NT2/D1 (cell line): ENCODE measurements at regions not wholly inside any gene's neighbourhood (a gene's known extent, or its start where the extent isn't known, plus 50 kb on each side); places are given as distances from the start of the nearest gene placed in this dataset.

Source experiments
- DNase-seq: peaks from one replicate; pipeline ENCODE4 v3.0.0-alpha.2; 2011; ENCODE audit warnings: low read depth, low spot score
- H3K27me3 ChIP-seq: 2 replicates; pipeline ENCODE4 v1.6.0; 2011; ENCODE audit warnings: mild to moderate bottlenecking; ENCODE audit not compliant: insufficient read length, insufficient read depth
- H3K36me3 ChIP-seq: 2 replicates; pipeline ENCODE4 v1.6.1; 2011; ENCODE audit warnings: mild to moderate bottlenecking, low read length, mixed read lengths; ENCODE audit not compliant: insufficient read depth, insufficient read length
- H3K4me1 ChIP-seq: 2 replicates; pipeline ENCODE4 v1.5.1; 2011; ENCODE audit not compliant: insufficient read depth, insufficient read length
- H3K4me3 ChIP-seq: 2 replicates; pipeline ENCODE4 v1.5.1; 2011; ENCODE audit warnings: low read depth; ENCODE audit not compliant: insufficient read length
- H3K9ac ChIP-seq: 2 replicates; pipeline ENCODE4 v1.6.0; 2011; ENCODE audit warnings: low read depth; ENCODE audit not compliant: insufficient read length
- H3K9me3 ChIP-seq: 2 replicates; pipeline ENCODE4 v1.5.1; 2011; ENCODE audit warnings: mild to moderate bottlenecking, low read length; ENCODE audit not compliant: insufficient read depth
- SUZ12 ChIP-seq: IDR thresholded peaks from 2 replicates; pipeline ENCODE4 v1.6.1; 2011; ENCODE audit not compliant: insufficient read length, insufficient read depth; ENCODE audit errors: extremely low read depth
- YY1 ChIP-seq: IDR thresholded peaks from 2 replicates; pipeline ENCODE4 v1.6.1; 2011; ENCODE audit not compliant: insufficient read length, insufficient read depth
- ZNF274 ChIP-seq: IDR thresholded peaks from 2 replicates; pipeline ENCODE4 v1.6.1; 2011; ENCODE audit warnings: mild to moderate bottlenecking, low read depth, low read length

GRCh38 chr21:35895598-35895997 is 164.7 kb downstream of the SETD4 start:
- no peak for DNase-seq
- no peak for TF ChIP-seq ZNF274
- no peak for TF ChIP-seq SUZ12
- no peak for TF ChIP-seq YY1
- no peaks in the 10 kb centered on the region for H3K36me3 ChIP-seq
- no peaks in the 10 kb centered on the region for H3K27me3 ChIP-seq
- peaks cover 17% of the 10 kb centered on the region for H3K9me3 ChIP-seq
- H3K9ac ChIP-seq = no peak overlapping the region
- no peaks in the 10 kb centered on the region for H3K4me1 ChIP-seq
- no peak overlapping the region for H3K4me3 ChIP-seq

GRCh38 chr21:35893156-35893555 is 167.2 kb downstream of the SETD4 start:
- Histone ChIP-seq H3K36me3 (no peaks in the 10 kb centered on the region), H3K4me1 (no peaks in the 10 kb centered on the region), H3K9me3 (peaks cover 17% of the 10 kb centered on the region), H3K4me3 (no peak overlapping the region), H3K27me3 (no peaks in the 10 kb centered on the region), H3K9ac (no peak overlapping the region)
- TF ChIP-seq ZNF274 (no peak), YY1 (no peak), SUZ12 (no peak)
- DNase-seq = no peak

- H3K4me3 ChIP-seq = no peak overlapping the region
- no peak for DNase-seq
Measured at GRCh38 chr21:35886887-35887286, 173.4 kb downstream of the SETD4 start.

GRCh38 chr21:35885942-35886541 is 174.3 kb downstream of the SETD4 start:
- Histone ChIP-seq H3K9ac (no peak overlapping the region), H3K27me3 (no peaks in the 10 kb centered on the region), H3K4me3 (no peak overlapping the region), H3K9me3 (no peaks in the 10 kb centered on the region), H3K4me1 (no peaks in the 10 kb centered on the region), H3K36me3 (no peaks in the 10 kb centered on the region)
- TF ChIP-seq SUZ12 = no peak
- no peak for DNase-seq

More at GRCh38 chr21:35886887-35887286, 173.4 kb downstream of the SETD4 start:
- Histone ChIP-seq H3K27me3 (no peaks in the 10 kb centered on the region), H3K4me1 (no peaks in the 10 kb centered on the region), H3K9me3 (no peaks in the 10 kb centered on the region), H3K9ac (no peak overlapping the region), H3K36me3 (no peaks in the 10 kb centered on the region)
- no peak for TF ChIP-seq ZNF274
- no peak for TF ChIP-seq YY1
- TF ChIP-seq SUZ12 = no peak

GRCh38 chr21:35882791-35883240 is 177.5 kb downstream of the SETD4 start:
- Histone ChIP-seq H3K4me3 (no peak overlapping the region), H3K27me3 (no peaks in the 10 kb centered on the region), H3K36me3 (no peaks in the 10 kb centered on the region), H3K9ac (no peak overlapping the region), H3K9me3 (no peaks in the 10 kb centered on the region), H3K4me1 (no peaks in the 10 kb centered on the region)
- DNase-seq = peak; percentile 15
- TF ChIP-seq SUZ12 (no peak), YY1 (no peak), ZNF274 (no peak)

GRCh38 chr21:35873441-35873840 is 186.9 kb downstream of the SETD4 start:
- no peaks in the 10 kb centered on the region for H3K27me3 ChIP-seq
- no peak for DNase-seq
- H3K4me1 ChIP-seq = no peaks in the 10 kb centered on the region
- H3K9ac ChIP-seq = no peak overlapping the region
- TF ChIP-seq SUZ12 = no peak
- no peak for TF ChIP-seq YY1
- TF ChIP-seq ZNF274 = no peak
- H3K36me3 ChIP-seq = no peaks in the 10 kb centered on the region
- peaks cover 12% of the 10 kb centered on the region; the same call in 1 of the 2 replicates for H3K9me3 ChIP-seq
- no peak overlapping the region for H3K4me3 ChIP-seq

- no peak for DNase-seq
- no peak overlapping the region for H3K9ac ChIP-seq
- TF ChIP-seq ZNF274 (no peak), SUZ12 (no peak), YY1 (no peak)
- no peaks in the 10 kb centered on the region for H3K4me1 ChIP-seq
- H3K9me3 ChIP-seq = peaks cover 13% of the 10 kb centered on the region; the same call in 1 of the 2 replicates
- H3K36me3 ChIP-seq = no peaks in the 10 kb centered on the region
- no peak overlapping the region for H3K4me3 ChIP-seq
- no peaks in the 10 kb centered on the region for H3K27me3 ChIP-seq
Measured at GRCh38 chr21:35871906-35872305, 188.4 kb downstream of the SETD4 start.

GRCh38 chr21:35868869-35869223 is 191.5 kb downstream of the SETD4 start:
- TF ChIP-seq ZNF274 (no peak), YY1 (no peak), SUZ12 (no peak)
- no peak for DNase-seq
- Histone ChIP-seq H3K4me3 (no peak overlapping the region), H3K36me3 (no peaks in the 10 kb centered on the region), H3K9me3 (peaks cover 13% of the 10 kb centered on the region; the same call in 1 of the 2 replicates), H3K27me3 (no peaks in the 10 kb centered on the region), H3K9ac (no peak overlapping the region), H3K4me1 (no peaks in the 10 kb centered on the region)
